Muscle layer of duodenum (tissue), 2 donors: ENCODE measurements at regions not wholly inside any gene's neighbourhood (a gene's known extent, or its start where the extent isn't known, plus 50 kb on each side); places are given as distances from the start of the nearest gene placed in this dataset.
A peak's percentile ranks its signal among the peaks of the same experiment; 100 is the strongest.
"Not testable (repeated sequence)": the region's sequence is repeated elsewhere in the genome, so short reads cannot be mapped to it uniquely, and the experiment has no call there.

ENCODE experiments used
- H3K27ac ChIP-seq: one replicate; pipeline ENCODE4 v1.7.0; 2013; ENCODE audit warnings: mild to moderate bottlenecking, low read length
- H3K27me3 ChIP-seq: one replicate; pipeline ENCODE4 v1.7.0; 2013; ENCODE audit warnings: low read depth, mild to moderate bottlenecking, control low read depth, low read length
- H3K36me3 ChIP-seq, 2 donors: one replicate each; pipeline ENCODE4 v1.7.0; 2013; ENCODE audit warnings: low read length in 2 of 2, control low read depth in 1 of 2, mild to moderate bottlenecking in 1 of 2; ENCODE audit not compliant: insufficient read depth in 2 of 2, control insufficient read depth in 1 of 2
- H3K4me1 ChIP-seq, 2 donors: one replicate each; pipeline ENCODE4 v1.7.0; 2013; ENCODE audit warnings: low read length in 2 of 2, mild to moderate bottlenecking in 2 of 2, control low read depth in 1 of 2, moderate library complexity in 1 of 2; ENCODE audit not compliant: insufficient read depth in 2 of 2, control insufficient read depth in 1 of 2
- H3K4me3 ChIP-seq, 2 donors: one replicate each; pipeline ENCODE4 v1.7.0; 2013; ENCODE audit warnings: low read length in 2 of 2, low read depth in 1 of 2, mild to moderate bottlenecking in 1 of 2
- H3K9me3 ChIP-seq, 2 donors: one replicate each; pipeline ENCODE4 v1.7.0; 2013; ENCODE audit warnings: low read length in 2 of 2, control low read depth in 1 of 2, mild to moderate bottlenecking in 1 of 2; ENCODE audit not compliant: control insufficient read depth in 1 of 2
- donor health status: healthy.

DNA sequence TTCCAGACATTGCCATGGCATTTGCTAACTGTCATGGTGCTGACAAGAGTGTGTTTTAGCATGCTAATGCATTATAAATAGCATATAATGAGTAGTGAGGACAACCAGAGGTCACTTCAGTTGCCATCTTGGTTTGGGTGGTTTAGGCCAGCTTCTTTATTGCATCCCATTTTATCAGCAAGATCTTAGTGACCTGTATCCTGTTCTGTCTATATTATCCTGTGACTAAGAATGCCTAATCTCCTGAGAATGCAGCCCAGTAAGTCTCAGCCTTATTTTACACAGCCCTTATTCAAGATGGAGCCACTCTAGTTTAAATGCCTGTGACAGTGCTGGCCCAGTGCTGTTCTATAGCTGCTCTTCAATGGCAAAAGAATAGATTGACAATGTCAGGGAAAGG, 781.0 kb upstream of the ADGRB3 start:
- H3K36me3 ChIP-seq, result no peaks in the 10 kb centered on the region
- H3K27me3 ChIP-seq, result no peaks in the 10 kb centered on the region
- H3K9me3 ChIP-seq, result no peaks in the 10 kb centered on the region
- H3K4me3 ChIP-seq, result no peak overlapping the region
- H3K4me1 ChIP-seq, result no peaks in the 10 kb centered on the region
- no peak overlapping the region for H3K27ac ChIP-seq

- Histone ChIP-seq H3K36me3 (no peaks in the 10 kb centered on the region), H3K4me1 (no peaks in the 10 kb centered on the region), H3K4me3 (no peak overlapping the region), H3K27ac (no peak overlapping the region), H3K27me3 (no peaks in the 10 kb centered on the region), H3K9me3 (no peaks in the 10 kb centered on the region)
Measured at GRCh38 chr6:67839818-67840217, 795.3 kb upstream of the ADGRB3 start.

DNA sequence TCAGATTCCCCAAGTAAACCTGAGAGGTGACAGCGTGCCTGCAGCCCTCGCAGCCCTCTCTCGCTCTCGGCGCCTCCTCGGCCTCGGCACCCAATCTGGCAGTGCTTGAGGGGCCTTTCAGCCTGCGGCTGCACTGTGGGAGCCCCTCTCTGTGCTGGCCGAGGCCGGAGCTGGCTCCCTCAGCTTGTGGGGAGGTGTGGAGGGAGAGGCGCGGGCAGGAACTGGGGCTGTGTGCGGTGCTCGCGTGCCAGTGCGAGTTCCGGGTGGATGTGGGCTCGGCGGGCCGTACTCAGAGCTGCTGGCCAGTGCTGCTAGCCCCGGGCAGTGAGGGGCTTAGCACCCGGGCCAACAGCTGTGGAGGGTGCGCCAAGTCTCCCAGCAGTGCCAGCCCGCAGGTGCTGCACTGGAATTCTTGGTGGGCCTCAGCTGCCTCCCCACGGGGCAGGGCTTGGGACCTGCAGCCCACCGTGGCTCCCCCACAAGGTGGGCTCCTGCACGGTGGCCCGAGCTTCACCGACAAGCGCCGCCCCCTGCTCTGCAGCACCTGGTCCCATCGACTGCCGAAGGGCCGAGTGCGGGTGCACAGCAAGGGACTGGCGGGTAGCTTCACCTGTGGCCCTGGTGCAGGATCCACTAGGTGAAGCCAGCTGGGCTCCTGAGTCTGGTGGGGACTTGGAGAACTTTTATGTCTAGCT, 809.7 kb upstream of the ADGRB3 start:
- Histone ChIP-seq H3K4me3 (no peak overlapping the region), H3K27me3 (no peaks in the 10 kb centered on the region), H3K9me3 (peaks cover 3 to 8% of the 10 kb centered on the region in 2 donors), H3K27ac (no peak overlapping the region), H3K4me1 (no peaks in the 10 kb centered on the region), H3K36me3 (no peaks in the 10 kb centered on the region)

GRCh38 chr6:67818322-67818721, 816.8 kb upstream of the ADGRB3 start:
- H3K9me3 ChIP-seq, result peaks cover 7 to 19% of the 10 kb centered on the region in 2 donors
- no peak overlapping the region for H3K27ac ChIP-seq
- no peaks in the 10 kb centered on the region for H3K36me3 ChIP-seq
- H3K27me3 ChIP-seq, result no peaks in the 10 kb centered on the region
- no peaks in the 10 kb centered on the region for H3K4me1 ChIP-seq
- no peak overlapping the region for H3K4me3 ChIP-seq

DNA sequence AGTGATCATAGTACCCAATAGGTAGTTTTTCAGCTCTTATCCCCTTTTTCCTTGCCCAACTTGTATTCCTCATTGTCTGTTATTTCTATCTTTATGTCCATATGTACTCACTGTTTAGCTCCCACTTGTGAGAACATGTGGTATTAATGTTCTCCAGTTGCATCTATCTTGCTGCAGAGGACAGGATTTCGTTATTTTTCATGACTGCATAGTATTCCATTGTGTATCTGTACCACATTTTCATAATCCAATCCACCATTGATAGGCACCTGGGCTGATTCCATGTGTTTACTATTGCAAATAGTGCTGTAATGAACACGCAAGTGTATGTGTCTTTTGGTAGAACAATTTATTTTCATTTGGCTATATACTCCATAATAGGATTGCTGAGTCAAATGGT, 819.5 kb upstream of the ADGRB3 start:
- Histone ChIP-seq H3K27me3 (no peaks in the 10 kb centered on the region), H3K4me1 (no peaks in the 10 kb centered on the region), H3K4me3 (no peak overlapping the region), H3K9me3 (peaks cover 10 to 36% of the 10 kb centered on the region in 2 donors), H3K27ac (no peak overlapping the region), H3K36me3 (no peaks in the 10 kb centered on the region)

- Histone ChIP-seq H3K9me3 (peaks cover 10 to 32% of the 10 kb centered on the region in 2 donors), H3K4me3 (no peak overlapping the region), H3K27ac (no peak overlapping the region), H3K36me3 (no peaks in the 10 kb centered on the region), H3K27me3 (no peaks in the 10 kb centered on the region), H3K4me1 (no peaks in the 10 kb centered on the region)
Measured at GRCh38 chr6:67814262-67814661, 820.8 kb upstream of the ADGRB3 start.

- Histone ChIP-seq H3K27ac (no peak overlapping the region), H3K4me3 (peak overlapping the region in 1 of 2 donors; percentile 34), H3K4me1 (no peaks in the 10 kb centered on the region), H3K36me3 (no peaks in the 10 kb centered on the region), H3K27me3 (no peaks in the 10 kb centered on the region), H3K9me3 (peaks cover 10 to 32% of the 10 kb centered on the region in 2 donors)
Measured at GRCh38 chr6:67812693-67813092, 822.4 kb upstream of the ADGRB3 start.

DNA sequence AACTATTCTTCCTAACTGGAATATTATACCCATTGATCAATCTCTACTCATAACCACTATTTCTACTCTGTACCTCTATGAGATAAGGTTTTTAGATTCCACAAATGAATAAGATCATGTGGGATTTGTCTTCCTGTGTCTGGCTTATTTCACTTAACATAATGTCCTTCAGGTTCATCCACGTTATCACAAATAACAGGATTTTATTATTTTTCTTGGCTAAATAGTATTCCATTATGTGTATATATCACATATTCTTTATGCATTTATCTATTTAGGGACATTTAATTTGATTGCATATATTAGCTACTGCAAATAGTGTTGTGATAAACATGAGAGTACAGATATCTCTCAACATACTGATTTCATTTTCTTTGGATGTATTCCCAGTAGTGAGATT, 823.0 kb upstream of the ADGRB3 start:
- H3K9me3 ChIP-seq, result peaks cover 10 to 32% of the 10 kb centered on the region in 2 donors
- H3K36me3 ChIP-seq, result no peaks in the 10 kb centered on the region
- no peak overlapping the region for H3K27ac ChIP-seq
- no peak overlapping the region for H3K4me3 ChIP-seq
- no peaks in the 10 kb centered on the region for H3K27me3 ChIP-seq
- no peaks in the 10 kb centered on the region for H3K4me1 ChIP-seq

DNA sequence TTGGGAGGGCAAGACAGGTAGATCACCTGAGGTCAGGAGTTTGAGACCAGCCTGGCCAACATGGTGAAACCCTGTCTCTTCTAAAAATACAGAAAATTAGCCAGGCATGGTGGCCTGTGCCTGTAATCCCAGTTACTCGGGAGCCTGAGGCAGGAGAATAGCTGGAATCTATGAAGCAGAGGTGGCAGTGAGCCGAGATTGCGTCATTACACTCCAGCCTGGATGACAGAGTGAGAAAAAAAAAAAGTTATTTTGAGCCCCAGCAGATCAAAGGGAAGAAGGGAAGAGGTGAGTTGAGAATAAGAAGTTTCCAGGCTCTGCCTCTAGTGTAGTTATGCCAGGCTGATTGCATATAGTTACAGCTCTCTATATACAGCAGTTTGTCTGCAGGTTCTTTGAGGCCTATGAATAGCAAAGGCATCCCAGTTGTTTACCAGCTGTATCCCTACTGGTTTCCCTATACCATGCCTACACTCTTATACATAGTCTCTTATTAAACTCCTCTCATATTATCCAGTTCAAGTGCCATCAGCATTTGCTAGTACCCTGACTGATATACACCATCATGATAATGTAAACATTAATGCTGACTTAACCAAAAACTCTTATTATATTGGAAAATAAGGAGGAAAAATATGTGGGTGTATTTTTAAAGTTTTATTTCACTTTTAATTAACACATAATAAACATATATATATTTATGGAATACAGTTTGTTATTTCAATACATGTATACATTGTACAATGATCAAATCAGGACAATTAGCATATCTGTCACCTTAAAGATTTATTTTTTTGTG, 823.6 kb upstream of the ADGRB3 start:
- H3K27me3 ChIP-seq, result no peaks in the 10 kb centered on the region
- peaks cover 10 to 32% of the 10 kb centered on the region in 2 donors for H3K9me3 ChIP-seq
- H3K4me1 ChIP-seq, result no peaks in the 10 kb centered on the region

GRCh38 chr6:67804808-67805207, 830.3 kb upstream of the ADGRB3 start:
- H3K4me1 ChIP-seq, result not testable (repeated sequence)

More for the DNA sequence above, 823.6 kb upstream of the ADGRB3 start:
- Histone ChIP-seq H3K36me3 (no peaks in the 10 kb centered on the region), H3K4me3 (no peak overlapping the region), H3K27ac (no peak overlapping the region)

DNA sequence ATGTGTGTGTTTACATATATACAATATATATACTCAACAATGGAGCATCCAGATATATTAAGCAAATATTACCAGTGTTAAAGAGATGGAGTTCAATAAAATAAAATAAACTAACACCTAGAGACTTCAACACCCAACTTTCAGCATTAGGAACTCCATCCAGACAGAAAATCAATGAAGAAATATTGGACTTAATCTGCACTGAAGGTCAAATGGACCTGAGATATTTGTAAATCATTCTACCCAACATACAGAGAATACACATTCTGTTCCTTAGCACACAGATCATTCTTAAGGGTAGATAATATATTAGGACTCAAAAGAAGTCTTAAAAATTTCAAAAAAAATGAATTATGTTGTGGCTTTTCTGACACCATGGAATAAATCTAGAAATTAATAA, 832.3 kb upstream of the ADGRB3 start:
- no peak overlapping the region for H3K4me3 ChIP-seq
- no peaks in the 10 kb centered on the region for H3K27me3 ChIP-seq
- H3K4me1 ChIP-seq, result no peaks in the 10 kb centered on the region
- no peak overlapping the region for H3K27ac ChIP-seq
- H3K36me3 ChIP-seq, result no peaks in the 10 kb centered on the region
- peaks cover 0 to 10% of the 10 kb centered on the region in 2 donors for H3K9me3 ChIP-seq

More at GRCh38 chr6:67804808-67805207, 830.3 kb upstream of the ADGRB3 start:
- H3K4me3 ChIP-seq, H3K27ac ChIP-seq, H3K9me3 ChIP-seq, H3K27me3 ChIP-seq, H3K36me3 ChIP-seq: not testable (repeated sequence)
